Prostate gland (tissue), 2 donors: ENCODE measurements at regions not wholly inside any gene's neighbourhood (a gene's known extent, or its start where the extent isn't known, plus 50 kb on each side); places are given as distances from the start of the nearest gene placed in this dataset.

Experiments
- DNase-seq: peaks from one replicate; pipeline ENCODE4 v3.0.0-alpha.2; 2019; ENCODE audit warnings: low spot score
- H3K27ac ChIP-seq, 2 donors: fragments of 200-600 bp; sonication (generic); 2 replicates each; pipeline ENCODE4 v1.5.1; 2017 to 2019
- H3K27me3 ChIP-seq: fragments of 200-600 bp; sonication (generic); replicated peaks from 2 replicates; pipeline ENCODE4 v1.5.1; 2019; ENCODE audit not compliant: insufficient read depth
- H3K36me3 ChIP-seq, 2 donors: fragments of 200-600 bp; sonication (generic); 1 replicate in 1 of 2; 2 replicates in 1 of 2; pipeline versions ENCODE4 v1.5.1 to v1.8.1; 2017 to 2019
- H3K4me1 ChIP-seq: fragments of 200-600 bp; sonication (generic); replicated peaks from 2 replicates; pipeline ENCODE4 v1.5.1; 2019
- H3K4me3 ChIP-seq, 2 donors: fragments of 200-600 bp; sonication (generic); 2 replicates each; pipeline ENCODE4 v1.5.1; 2017 to 2019
- H3K9me3 ChIP-seq: fragments of 200-600 bp; sonication (generic); 2 replicates; pipeline ENCODE4 v1.5.1; 2017
- POLR2A ChIP-seq: fragments of 450-650 bp; IDR thresholded peaks from one replicate; pipeline ENCODE4 v1.6.1; 2016; ENCODE audit warnings: antibody characterized with exemption, mild to moderate bottlenecking
- POLR2AphosphoS5 ChIP-seq: sonication (generic); formaldehyde crosslinking; IDR thresholded peaks from one replicate; pipeline ENCODE4 v1.6.1; 2017; ENCODE audit warnings: antibody characterized with exemption
- WGBS: methylation state at CpG from one replicate; pipeline ENCODE4 v1.1.5; 2018; 5-methylcytosine and 5-hydroxymethylcytosine counted together
- intact Hi-C: fragments of 100-400 bp; cut with DNase I; formaldehyde crosslinking; loops from one replicate; pipeline ENCODE4 v1.14.2; 2022
- TF ChIP-seq, protein P1 (sequence below), 4 experiments: fragments of 200-600 bp in 2 of 4; fragments of 450-650 bp in 2 of 4; sonication (generic) in 2 of 4; IDR thresholded peaks; 1 replicate in 3 of 4; 2 replicates in 1 of 4; pipeline ENCODE4 v1.5.1; 2016 to 2019; ENCODE audit warnings: antibody characterized with exemption in 4 of 4, mild to moderate bottlenecking in 2 of 4, moderate library complexity in 2 of 4

GRCh38 chr18:49704334-49704733 lies 109.0 kb downstream of the ACAA2 start:
- intact Hi-C loops = no loop called here
- 39% methylated on average over 6 of the region's 6 CpGs for WGBS
- DNase-seq = no peak
- Histone ChIP-seq H3K9me3 (no peaks in the 10 kb centered on the region), H3K4me1 (no peaks in the 10 kb centered on the region), H3K4me3 (no peak overlapping the region), H3K27me3 (no peaks in the 10 kb centered on the region), H3K27ac (no peak overlapping the region), H3K36me3 (no peaks in the 10 kb centered on the region)
- TF ChIP-seq, protein P1, sequence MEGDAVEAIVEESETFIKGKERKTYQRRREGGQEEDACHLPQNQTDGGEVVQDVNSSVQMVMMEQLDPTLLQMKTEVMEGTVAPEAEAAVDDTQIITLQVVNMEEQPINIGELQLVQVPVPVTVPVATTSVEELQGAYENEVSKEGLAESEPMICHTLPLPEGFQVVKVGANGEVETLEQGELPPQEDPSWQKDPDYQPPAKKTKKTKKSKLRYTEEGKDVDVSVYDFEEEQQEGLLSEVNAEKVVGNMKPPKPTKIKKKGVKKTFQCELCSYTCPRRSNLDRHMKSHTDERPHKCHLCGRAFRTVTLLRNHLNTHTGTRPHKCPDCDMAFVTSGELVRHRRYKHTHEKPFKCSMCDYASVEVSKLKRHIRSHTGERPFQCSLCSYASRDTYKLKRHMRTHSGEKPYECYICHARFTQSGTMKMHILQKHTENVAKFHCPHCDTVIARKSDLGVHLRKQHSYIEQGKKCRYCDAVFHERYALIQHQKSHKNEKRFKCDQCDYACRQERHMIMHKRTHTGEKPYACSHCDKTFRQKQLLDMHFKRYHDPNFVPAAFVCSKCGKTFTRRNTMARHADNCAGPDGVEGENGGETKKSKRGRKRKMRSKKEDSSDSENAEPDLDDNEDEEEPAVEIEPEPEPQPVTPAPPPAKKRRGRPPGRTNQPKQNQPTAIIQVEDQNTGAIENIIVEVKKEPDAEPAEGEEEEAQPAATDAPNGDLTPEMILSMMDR (IDR thresholded peaks at IDR 0.05) = no peak
- TF ChIP-seq POLR2AphosphoS5 = no peak
- TF ChIP-seq POLR2A = no peak

- no peak for DNase-seq
- H3K27me3 ChIP-seq = no peaks in the 10 kb centered on the region
- H3K27ac ChIP-seq = no peak overlapping the region
- 97% methylated on average over 5 of the region's 5 CpGs for WGBS
- TF ChIP-seq, protein P1 (IDR thresholded peaks at IDR 0.05) = no peak
- TF ChIP-seq POLR2A (no peak), POLR2AphosphoS5 (no peak)
- intact Hi-C loops = no loop called here
- no peaks in the 10 kb centered on the region for H3K4me1 ChIP-seq
- H3K4me3 ChIP-seq = no peak overlapping the region
- no peaks in the 10 kb centered on the region for H3K36me3 ChIP-seq
- no peaks in the 10 kb centered on the region for H3K9me3 ChIP-seq
Measured at GRCh38 chr18:49701190-49701589, 112.1 kb downstream of the ACAA2 start.

GRCh38 chr18:49699303-49699702 lies 114.0 kb downstream of the ACAA2 start:
- TF ChIP-seq, protein P1 (IDR thresholded peaks at IDR 0.05) = no peak
- TF ChIP-seq POLR2A (no peak), POLR2AphosphoS5 (no peak)
- Histone ChIP-seq H3K27me3 (no peaks in the 10 kb centered on the region), H3K4me3 (no peak overlapping the region), H3K27ac (no peak overlapping the region), H3K36me3 (no peaks in the 10 kb centered on the region), H3K4me1 (no peaks in the 10 kb centered on the region), H3K9me3 (no peaks in the 10 kb centered on the region)
- intact Hi-C loops = no loop called here
- 83% methylated on average over 6 of the region's 6 CpGs for WGBS
- no peak for DNase-seq

GRCh38 chr18:49698525-49699025 lies 114.8 kb downstream of the ACAA2 start:
- H3K9me3 ChIP-seq = no peaks in the 10 kb centered on the region
- H3K27ac ChIP-seq = no peak overlapping the region
- no peaks in the 10 kb centered on the region for H3K36me3 ChIP-seq
- H3K4me3 ChIP-seq = no peak overlapping the region
- intact Hi-C loops = no loop called here
- TF ChIP-seq POLR2A = no peak
- TF ChIP-seq POLR2AphosphoS5 = no peak
- TF ChIP-seq, protein P1 (IDR thresholded peaks at IDR 0.05) = no peak
- 72% methylated on average over 4 of the region's 4 CpGs for WGBS
- no peaks in the 10 kb centered on the region for H3K4me1 ChIP-seq
- no peaks in the 10 kb centered on the region for H3K27me3 ChIP-seq
- DNase-seq = no peak

DNA sequence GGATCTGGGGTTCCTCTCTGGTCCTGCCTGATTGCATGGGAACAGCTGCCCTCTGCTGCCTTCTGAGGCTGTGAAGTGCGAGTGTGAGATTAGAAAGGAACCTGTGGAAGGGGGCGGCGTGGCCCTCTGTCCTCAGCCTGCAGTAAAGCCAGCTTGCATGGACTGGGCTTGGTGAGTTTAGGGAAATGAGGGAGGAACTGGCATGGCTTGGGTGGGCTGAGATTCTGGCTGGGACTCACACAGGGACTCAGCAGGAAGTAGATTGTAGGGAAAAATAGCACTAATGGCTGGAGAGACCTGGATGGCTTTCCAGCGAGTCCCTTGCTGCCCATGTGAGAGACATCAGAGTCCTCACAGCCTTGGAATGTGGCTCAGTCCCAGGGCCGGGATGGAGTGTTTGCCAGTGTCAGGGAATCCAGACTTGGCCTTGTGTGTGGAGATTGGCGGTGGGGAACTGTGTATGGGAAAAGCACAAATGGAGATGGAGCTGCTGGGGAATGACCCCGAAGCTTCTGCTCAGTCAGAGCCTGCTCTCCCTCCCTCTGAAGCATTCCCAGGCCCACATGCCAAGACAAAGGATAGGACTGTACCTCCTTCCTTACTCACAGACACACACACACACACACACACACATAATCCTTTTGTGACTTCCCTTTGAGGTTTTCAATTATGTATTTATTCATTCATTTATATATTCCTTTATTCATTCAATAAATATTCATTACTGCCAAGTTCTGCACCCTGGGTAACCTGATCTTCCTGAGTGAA lies 115.4 kb downstream of the ACAA2 start:
- Histone ChIP-seq H3K27ac (no peak overlapping the region), H3K27me3 (no peaks in the 10 kb centered on the region), H3K4me1 (no peaks in the 10 kb centered on the region), H3K4me3 (no peak overlapping the region), H3K36me3 (no peaks in the 10 kb centered on the region), H3K9me3 (no peaks in the 10 kb centered on the region)
- WGBS = 54% methylated on average over 7 of the region's 7 CpGs
- intact Hi-C loops = no loop called here
- DNase-seq = no peak
- no peak for TF ChIP-seq POLR2A
- no peak for TF ChIP-seq POLR2AphosphoS5
- TF ChIP-seq, protein P1 (IDR thresholded peaks at IDR 0.05) = no peak
